ENCODE measurements at regions not wholly inside any gene's neighbourhood (a gene's known extent, or its start where the extent isn't known, plus 50 kb on each side); places are given as distances from the start of the nearest gene placed in this dataset.

- Histone ChIP-seq H3K27me3 (replicated peaks in 1 of 2; ENCODE audit: control insufficient read depth in 2 of 2, insufficient read depth in 2 of 2, low read length in 1 of 2) (no peaks in the 10 kb centered on the region), H3K36me3 (ENCODE audit: control insufficient read depth in 2 of 2, insufficient read depth in 2 of 2, low read length in 1 of 2) (no peaks in the 10 kb centered on the region), H3K4me2 (ENCODE audit: control insufficient read depth, insufficient read depth) (no peak overlapping the region), H3K9ac (ENCODE audit: control insufficient read depth, insufficient read depth, low read length) (no peak overlapping the region), H4K20me1 (ENCODE audit: control insufficient read depth, insufficient read depth) (no peaks in the 10 kb centered on the region), H3K27ac (ENCODE audit: control insufficient read depth, insufficient read depth) (no peak overlapping the region), H3K4me1 (ENCODE audit: control insufficient read depth, insufficient read depth, low read length) (no peaks in the 10 kb centered on the region), H3K4me3 (no peak overlapping the region), H3K79me2 (ENCODE audit: control insufficient read depth, insufficient read depth, low read length) (no peaks in the 10 kb centered on the region), H3K9me3 (replicated peaks; ENCODE audit: control insufficient read depth, insufficient read depth, low read length) (no peaks in the 10 kb centered on the region), H2AFZ (ENCODE audit: control insufficient read depth, low read depth, low read length) (no peak overlapping the region)
- ATAC-seq (no peak), FAIRE-seq (no peak), DNase-seq (ENCODE audit: low read depth, low spot score) (no peak)
- RAD21 ChIA-PET (ENCODE audit: unreplicated experiment): no interaction called here
- CTCF ChIA-PET: interaction anchor here (1.0 kb wide), 1 partner anchor 15 kb away, joined by 4 read pairs; no protein-coding TSS in a partner anchor
- no TSS peak for BruUV-seq (replicated peaks)
- intact Hi-C loops (cut with micrococcal nuclease; ENCODE audit: unreplicated experiment): no loop called here
- SMC1A ChIA-PET (ENCODE audit: uncharacterized antibody, unreplicated experiment): no interaction called here
- no peak for TF ChIP-seq USF1 (IDR thresholded peaks at IDR 0.05; ENCODE audit: borderline replicate concordance, extremely low read length, insufficient read depth, low read depth, low read length)
- no peak for TF ChIP-seq ZNF207 (IDR thresholded peaks at IDR 0.05; ENCODE audit: borderline replicate concordance)
- no peak for TF ChIP-seq NRF1 (conservative IDR thresholded peaks at IDR 0.05; ENCODE audit: low read depth, low read length)
- TF ChIP-seq E2F8 (IDR thresholded peaks at IDR 0.05; ENCODE audit: low read depth, partially characterized antibody): no peak
- no peak for TF ChIP-seq MEF2B (IDR thresholded peaks at IDR 0.05; ENCODE audit: partially characterized antibody, poor library complexity, severe bottlenecking)
- TF ChIP-seq CUX1 (IDR thresholded peaks at IDR 0.05; ENCODE audit: insufficient replicate concordance, low read depth, low read length): no peak
- no peak for TF ChIP-seq ZNF274 (IDR thresholded peaks at IDR 0.05; ENCODE audit: insufficient read depth, insufficient read length)
- in situ Hi-C loops (cut with MboI): loop anchor here (10.0 to 25.0 kb wide), 2 partner anchors 1174 to 1686 kb away; no protein-coding TSS in a partner anchor
- POLR2A ChIA-PET: no interaction called here
- WGBS (ENCODE audit: insufficient coverage, insufficient replicate concordance, low lambda C conversion rate, missing lambda C conversion rate): 15% methylated on average over 2 of the region's 2 CpGs
These were observed 1156.7 kb downstream of the GATA3 start for GRCh38 chr10:9211228-9211627.
